GM10248 (cell line): ENCODE measurements at regions not wholly inside any gene's neighbourhood (a gene's known extent, or its start where the extent isn't known, plus 50 kb on each side); places are given as distances from the start of the nearest gene placed in this dataset.
"Not testable (repeated sequence)": the region's sequence is repeated elsewhere in the genome, so short reads cannot be mapped to it uniquely, and the experiment has no call there.

Experiments
- CTCF ChIA-PET: fragments of 300-600 bp; sonication (Branson Sonifier 250); formaldehyde crosslinking; extraction: SDS; loops from one replicate; lab custom pipeline; 2021; ENCODE audit warnings: antibody characterized with exemption; lab: Yijun Ruan, JAX
- POLR2A ChIA-PET: fragments of 350-650 bp; sonication (Branson Sonifier 250); formaldehyde crosslinking; extraction: SDS; loops from one replicate; lab custom pipeline; 2020; ENCODE audit warnings: antibody characterized with exemption; lab: Yijun Ruan, JAX
- DNase-seq: peaks from one replicate; pipeline ENCODE4 v3.0.0; 2012; ENCODE audit errors: extremely low spot score
- TF ChIP-seq, protein P1 (sequence below): IDR thresholded peaks from 2 replicates; pipeline ENCODE4 v1.5.1; 2012; ENCODE audit warnings: mild to moderate bottlenecking, low read depth; ENCODE audit errors: extremely low read depth, missing control alignments, control extremely low read depth

DNA sequence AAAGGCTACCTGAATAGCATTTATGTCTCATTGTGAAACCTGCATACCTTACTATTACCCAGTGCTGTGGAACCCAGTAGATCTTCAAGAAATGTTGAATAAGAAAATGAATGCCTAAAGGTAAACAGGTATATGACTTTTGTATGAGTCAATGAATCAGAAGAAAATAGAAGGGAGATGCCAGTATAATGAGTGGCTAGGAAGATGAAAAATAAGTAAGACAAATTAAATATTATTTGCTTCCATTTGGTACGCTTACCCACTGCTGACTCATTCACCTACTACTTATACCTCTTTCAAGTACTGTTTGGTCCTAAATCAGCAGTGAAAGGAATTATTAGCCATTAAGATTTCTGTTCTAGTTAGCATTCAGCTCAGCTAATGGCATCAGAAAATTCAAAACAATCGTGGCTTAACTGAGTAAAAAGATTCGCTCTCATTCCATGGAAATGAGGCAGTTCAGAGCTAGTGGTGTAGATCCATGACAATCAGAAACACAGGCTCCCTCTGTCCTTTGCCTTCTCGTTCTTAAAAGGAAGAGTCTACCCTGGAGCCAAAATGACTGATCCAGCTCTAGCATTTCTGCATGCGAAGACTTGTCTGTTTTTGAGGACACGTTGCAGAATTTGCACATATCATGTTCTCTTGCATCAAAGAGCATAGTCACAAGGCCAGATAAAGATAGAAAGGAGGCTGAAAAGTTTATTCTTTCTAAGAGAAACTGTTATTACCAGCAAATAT lies 705.8 kb upstream of the USP15 start:
- ChIA-PET POLR2A (no interaction called here), CTCF (no interaction called here)
- no peak for DNase-seq
- TF ChIP-seq, protein P1, sequence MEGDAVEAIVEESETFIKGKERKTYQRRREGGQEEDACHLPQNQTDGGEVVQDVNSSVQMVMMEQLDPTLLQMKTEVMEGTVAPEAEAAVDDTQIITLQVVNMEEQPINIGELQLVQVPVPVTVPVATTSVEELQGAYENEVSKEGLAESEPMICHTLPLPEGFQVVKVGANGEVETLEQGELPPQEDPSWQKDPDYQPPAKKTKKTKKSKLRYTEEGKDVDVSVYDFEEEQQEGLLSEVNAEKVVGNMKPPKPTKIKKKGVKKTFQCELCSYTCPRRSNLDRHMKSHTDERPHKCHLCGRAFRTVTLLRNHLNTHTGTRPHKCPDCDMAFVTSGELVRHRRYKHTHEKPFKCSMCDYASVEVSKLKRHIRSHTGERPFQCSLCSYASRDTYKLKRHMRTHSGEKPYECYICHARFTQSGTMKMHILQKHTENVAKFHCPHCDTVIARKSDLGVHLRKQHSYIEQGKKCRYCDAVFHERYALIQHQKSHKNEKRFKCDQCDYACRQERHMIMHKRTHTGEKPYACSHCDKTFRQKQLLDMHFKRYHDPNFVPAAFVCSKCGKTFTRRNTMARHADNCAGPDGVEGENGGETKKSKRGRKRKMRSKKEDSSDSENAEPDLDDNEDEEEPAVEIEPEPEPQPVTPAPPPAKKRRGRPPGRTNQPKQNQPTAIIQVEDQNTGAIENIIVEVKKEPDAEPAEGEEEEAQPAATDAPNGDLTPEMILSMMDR: no peak

DNA sequence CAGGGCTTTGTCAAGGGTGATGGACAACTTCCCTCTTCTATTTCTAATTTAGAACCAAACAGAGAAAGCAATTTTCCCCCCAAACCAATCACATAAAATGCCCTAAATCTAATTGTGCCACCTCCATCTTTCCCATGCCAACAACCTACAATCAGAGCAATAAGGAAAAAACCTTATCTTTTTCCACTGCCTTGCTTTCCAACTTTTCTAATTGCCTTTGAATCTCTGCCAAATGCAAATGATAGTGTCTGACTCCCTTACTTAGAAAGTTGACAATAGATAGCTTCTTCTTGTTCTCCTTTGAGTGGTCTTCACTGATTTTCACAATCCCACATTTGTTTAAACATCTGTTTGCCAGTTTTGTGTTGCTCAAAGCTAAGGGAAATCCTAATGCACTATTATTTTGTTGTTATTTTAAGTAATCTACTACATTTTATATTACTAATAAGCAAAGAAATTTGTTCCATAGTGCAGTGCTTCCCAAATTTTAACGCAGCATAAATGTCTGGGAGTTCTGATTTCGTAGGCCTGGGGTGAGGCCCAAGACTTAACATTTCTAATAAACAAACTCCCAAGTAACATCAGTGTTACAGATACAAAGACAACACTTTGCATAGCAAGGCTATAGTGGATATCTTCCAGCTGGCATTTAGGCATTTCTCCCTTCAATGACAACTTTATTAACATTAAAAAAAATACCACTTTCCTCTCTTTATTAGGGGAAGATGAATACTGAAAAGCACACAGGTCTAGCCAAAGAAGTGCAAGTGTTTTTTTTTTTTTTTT lies 696.3 kb upstream of the USP15 start:
- POLR2A ChIA-PET: no interaction called here
- DNase-seq: no peak
- CTCF ChIA-PET: no interaction called here
- TF ChIP-seq, protein P1: no peak

DNA sequence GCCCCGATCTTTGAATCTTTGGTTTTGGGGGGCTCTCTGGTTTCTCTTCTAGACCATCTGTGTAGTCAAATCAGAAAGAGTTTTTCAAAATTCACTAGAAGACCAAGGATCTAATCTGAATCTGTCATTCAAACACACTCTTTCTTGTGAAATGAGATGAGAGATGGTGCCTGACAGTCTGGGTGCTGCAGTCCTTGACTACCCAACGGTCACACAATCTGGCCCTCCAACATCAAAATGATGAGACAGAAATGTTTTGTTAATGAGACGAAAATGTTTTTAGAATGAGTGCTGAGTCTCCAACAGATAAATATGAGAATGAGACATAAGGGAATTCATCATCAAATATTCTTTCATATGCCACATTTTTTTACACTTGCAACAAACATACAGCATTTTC lies 695.7 kb upstream of the USP15 start:
- TF ChIP-seq, protein P1: no peak
- POLR2A ChIA-PET: no interaction called here
- CTCF ChIA-PET: no interaction called here
- no peak for DNase-seq

DNA sequence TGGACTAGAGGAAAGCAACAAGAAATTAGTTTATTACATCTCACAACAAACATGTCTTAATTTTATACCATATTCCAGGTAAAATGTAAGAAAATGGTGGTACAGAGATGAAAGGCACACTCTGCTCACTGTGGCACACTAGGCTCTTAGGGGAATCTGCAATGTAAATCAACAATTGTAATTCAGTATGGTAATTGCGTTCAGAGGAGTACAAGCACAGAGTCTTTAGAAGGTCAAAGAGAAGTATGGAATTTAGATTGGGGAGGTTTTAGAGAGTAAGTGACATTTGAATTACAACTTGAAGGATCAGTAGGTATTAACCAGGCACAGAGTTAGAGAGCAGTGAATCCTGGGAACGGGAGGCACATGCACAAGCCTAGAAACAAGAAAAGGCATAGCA lies 694.0 kb upstream of the USP15 start:
- no peak for DNase-seq
- TF ChIP-seq, protein P1: no peak

DNA sequence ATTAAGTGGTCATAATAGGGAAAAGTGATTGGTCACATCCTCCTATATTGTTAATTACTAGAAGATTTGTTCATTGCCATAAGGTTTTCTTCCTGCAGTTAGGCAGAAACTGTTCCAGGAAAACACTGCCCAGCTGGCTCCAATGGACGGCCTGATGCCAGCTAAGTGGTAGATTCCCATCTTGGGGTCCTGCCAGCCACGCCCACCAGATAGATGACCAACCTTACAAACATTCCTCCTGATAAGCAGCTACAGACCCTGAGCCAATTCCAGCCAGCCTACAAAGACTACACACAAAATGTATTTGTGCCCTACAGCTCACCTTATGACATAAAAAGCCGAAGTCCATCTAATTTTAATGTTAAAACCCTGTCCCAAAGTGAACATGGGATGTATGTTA lies 685.9 kb upstream of the USP15 start:
- POLR2A ChIA-PET: no interaction called here
- CTCF ChIA-PET: interaction anchor here (1.2 kb wide), 1 partner anchor 16 kb away, joined by 3 read pairs; no protein-coding TSS in a partner anchor

More for the DNA sequence above, 694.0 kb upstream of the USP15 start:
- CTCF ChIA-PET: no interaction called here
- POLR2A ChIA-PET: no interaction called here

DNA sequence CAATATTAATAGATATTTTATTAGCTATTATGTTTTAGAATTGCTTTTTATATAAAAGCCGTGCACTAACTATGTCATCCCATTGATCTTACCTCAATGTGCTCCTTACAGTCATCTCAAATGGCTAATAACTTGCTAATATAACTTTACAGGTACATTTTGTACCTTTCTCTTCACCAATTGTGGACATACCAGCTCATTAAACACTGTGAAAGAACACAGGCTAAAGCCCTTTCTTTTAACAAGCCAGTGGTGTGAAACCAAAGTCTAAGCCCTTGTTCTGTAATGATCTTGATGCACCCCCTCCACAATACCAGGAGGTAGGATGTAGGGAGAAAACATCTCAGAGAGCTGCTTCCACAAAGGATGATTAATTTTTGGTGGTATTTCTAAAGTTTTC lies 675.3 kb upstream of the USP15 start:
- no peak for DNase-seq
- CTCF ChIA-PET: no interaction called here
- TF ChIP-seq, protein P1: no peak
- POLR2A ChIA-PET: no interaction called here

More for the DNA sequence above, 685.9 kb upstream of the USP15 start:
- TF ChIP-seq, protein P1: no peak
- DNase-seq: no peak

DNA sequence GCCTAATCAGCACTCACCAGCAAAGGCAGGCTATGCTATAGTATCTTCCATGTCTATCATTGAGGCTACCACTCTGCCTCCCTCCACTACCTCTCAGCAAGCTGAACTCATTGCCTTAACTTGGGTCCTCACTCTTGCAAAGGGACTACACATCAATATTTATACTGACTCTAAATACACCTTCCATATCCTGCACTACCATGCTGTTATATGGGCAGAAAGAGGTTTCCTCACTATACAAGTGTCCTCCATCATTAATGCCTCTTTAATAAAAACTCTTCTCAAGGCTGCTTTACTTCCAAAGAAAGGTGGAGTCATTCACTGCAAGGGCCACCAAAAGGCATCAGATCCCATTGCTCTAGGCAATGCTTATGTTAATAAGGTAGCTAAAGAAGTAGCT lies 669.3 kb upstream of the USP15 start:
- CTCF ChIA-PET, POLR2A ChIA-PET, DNase-seq: not testable (repeated sequence)
